Renal pelvis (tissue), 1 donor: ENCODE measurements at regions not wholly inside any gene's neighbourhood (a gene's known extent, or its start where the extent isn't known, plus 50 kb on each side); places are given as distances from the start of the nearest gene placed in this dataset.

Experiments
- DNase-seq: peaks from one replicate; pipeline ENCODE4 v3.0.0-alpha.2; 2013

DNA sequence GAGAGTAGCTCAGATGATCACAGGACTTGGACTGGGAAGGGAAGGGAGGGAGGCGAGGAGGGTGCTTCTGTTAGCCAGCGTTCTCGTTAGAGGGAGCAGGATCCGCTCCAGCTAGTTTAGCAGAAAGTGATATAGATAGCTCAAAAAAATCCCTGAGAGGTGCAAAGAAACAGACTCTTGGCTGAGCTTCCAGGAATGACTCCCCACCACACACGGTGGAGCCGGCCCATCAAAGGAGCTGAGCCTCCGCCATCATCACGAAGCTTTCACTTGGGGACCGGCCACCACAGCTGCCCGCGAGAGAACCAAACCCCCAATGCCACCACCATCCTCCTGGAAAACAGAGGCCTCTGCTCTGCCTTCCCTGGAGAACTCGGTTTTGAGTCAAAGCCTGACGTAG is 124.6 kb upstream of the BCL2L14 start:
- DNase-seq: no peak

- no peak for DNase-seq
Observed at GRCh38 chr12:11947213-11947612, 123.5 kb upstream of the BCL2L14 start.

GRCh38 chr12:11949738-11950411 is 120.9 kb upstream of the BCL2L14 start:
- DNase-seq: no peak

GRCh38 chr12:11951209-11951608 is 119.5 kb upstream of the BCL2L14 start:
- no peak for DNase-seq

DNA sequence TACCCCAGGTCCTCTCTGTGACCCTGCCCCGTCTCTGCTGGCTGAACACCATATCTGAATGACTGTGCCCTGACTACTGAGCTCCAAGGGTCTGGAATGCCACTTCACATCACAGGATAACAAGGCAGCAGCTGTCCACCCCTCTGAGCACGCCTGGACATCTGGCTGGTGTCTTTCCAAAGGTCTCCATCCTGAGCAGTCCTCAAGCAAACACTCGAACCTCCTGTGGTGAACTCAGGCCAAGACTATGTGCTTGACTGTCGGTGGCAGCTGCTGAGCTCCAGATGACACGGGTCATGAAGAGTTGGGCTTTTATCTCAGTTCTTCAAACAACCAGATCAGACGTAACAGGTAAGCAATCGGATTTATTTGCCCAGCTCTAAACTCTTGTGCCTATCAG is 117.2 kb upstream of the BCL2L14 start:
- no peak for DNase-seq

- DNase-seq: no peak
Observed at GRCh38 chr12:11954181-11954580, 116.6 kb upstream of the BCL2L14 start.

DNA sequence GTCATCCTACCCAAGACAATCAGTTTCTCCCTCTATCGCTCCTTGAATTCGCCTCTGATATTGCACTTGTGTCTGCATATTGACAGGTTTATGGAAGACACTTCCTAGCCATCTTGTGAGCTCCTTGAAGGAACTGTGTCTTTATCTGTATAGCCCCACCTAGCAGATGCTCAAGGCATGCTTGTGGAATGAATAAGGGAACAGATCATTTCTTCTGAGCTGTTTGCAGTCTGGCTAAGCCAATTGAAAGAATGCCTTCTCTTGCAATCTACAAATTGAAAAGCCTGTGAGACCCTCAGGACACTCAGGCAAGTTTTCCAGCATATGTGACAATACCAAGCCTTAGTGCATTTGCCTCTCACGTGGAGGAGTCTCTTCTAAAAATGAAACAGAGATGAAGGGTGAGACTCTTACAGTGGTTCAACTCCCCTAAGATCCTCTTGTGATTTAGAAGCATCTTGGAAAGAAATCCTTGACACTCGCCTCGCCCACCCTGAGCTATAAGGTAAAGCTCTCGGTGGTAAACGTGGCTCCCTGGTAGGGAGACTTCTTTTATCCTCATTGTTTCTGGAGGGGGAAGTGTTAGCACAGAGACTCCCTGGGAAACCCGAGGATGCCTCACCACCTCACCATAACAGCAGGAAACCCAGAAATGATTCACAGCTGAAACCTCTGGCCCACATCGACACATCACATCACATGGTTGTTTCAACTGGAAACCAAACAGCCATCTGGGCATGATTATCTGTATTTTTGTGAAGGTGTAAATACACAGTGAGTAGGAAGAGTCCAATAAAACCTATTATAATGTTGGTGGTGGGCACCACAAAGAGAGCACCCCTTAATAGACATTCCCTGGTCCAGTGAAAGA is 112.3 kb upstream of the BCL2L14 start:
- DNase-seq: no peak

GRCh38 chr12:11959117-11959823 is 111.5 kb upstream of the BCL2L14 start:
- DNase-seq: no peak

DNA sequence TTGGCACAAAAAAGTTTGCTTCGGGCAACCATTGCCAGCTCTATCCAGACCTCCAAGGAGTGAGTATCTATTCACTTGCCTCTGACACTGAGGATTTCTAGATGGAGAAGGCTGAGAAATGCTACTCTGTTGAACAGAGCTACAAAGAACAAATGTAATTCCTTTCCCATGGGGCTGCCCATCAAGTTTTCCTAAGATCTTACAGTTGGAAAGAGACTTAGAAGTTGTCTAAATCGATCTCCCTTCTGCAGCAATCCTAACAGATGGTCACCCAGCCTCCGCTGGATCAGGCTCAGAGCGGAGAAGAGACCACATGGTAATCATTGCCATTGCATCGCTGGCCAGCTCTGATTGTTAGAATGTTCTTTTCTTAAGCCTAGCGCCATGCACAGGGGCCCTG is 110.1 kb upstream of the BCL2L14 start:
- no peak for DNase-seq

- no peak for DNase-seq
Observed at GRCh38 chr12:11961686-11962085, 109.1 kb upstream of the BCL2L14 start.

DNA sequence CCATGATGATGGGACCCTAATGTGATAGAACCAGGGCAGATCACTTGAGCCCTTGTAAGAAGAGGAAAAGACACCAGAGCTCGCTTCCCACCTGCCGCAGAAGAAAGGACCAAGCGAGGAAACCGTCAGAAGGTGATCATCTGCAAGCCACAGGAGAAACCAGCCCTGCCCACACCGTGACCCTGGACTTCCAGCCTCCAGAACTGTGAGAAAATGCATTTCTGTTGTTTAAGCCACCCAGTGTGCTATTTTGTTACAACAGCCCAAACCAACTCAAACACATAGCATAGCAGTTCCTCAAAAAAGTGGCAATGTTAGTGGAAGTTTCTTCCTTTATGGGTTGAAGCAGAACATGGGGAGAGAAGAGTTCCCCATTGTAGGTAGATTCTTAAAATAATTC is 107.9 kb upstream of the BCL2L14 start:
- no peak for DNase-seq

GRCh38 chr12:11963841-11964471 is 106.8 kb upstream of the BCL2L14 start:
- no peak for DNase-seq

DNA sequence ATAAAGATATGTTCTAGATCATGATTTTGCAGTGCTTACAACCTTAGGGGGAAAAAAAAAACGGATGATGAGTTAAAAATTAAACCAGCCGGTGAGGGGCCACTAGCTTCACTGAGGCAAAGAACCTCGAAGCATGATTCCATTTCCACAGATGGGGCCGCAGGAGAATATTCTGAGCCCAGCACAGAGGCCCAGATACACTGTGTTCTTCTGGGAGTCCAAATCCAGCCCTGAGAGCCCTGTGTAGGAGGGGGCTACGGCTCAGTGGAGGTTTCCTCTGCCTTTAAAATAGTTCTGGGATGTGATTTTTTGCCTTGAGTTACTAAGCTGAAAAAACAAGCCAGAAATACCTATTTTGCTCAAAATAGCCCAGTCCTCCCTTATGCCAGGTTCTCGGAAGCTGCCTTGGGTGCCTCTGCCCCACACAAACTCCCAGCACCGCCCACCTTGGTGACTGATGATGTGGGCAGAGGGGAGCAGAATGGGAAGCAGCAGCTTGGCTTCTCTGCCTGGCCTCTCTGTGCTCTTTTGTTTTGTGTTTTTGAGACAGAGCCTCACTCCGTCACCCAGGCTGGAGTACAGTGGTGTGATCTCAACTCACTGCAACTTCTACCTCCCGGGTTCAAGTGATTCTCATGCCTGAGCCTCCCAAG is 105.4 kb upstream of the BCL2L14 start:
- DNase-seq: no peak

DNA sequence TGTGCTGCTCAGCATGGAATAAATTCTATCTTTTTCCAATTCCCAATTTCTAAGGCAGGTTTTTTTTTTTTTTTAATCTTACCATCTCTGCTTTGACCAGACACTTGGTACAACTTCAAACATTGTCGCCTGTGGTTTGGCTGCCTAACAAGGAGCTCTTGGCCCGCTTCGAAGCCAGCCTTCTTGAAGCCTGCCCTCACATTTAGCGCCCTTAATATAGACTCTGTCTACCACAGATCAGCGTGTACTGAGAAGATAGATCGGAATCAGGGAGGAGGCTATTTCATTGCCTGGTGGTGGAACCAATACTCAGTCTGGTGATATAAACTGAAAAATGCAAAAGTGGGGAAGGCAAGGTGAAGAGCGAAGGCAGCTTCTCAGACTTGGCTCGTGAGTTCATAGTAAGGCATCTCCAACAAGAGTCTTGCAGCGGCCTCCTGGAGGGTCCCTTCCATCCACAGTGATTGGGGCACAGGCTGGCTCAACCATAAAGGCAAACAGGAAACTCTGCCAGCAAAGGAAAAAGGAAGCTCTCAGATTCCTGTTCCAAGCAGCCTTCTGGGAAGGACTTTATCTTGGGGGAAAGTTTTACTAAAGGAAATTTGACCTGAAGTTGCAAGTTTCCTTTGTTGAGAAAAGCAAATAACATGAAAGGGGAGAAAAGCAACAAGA is 103.2 kb upstream of the BCL2L14 start:
- no peak for DNase-seq

- DNase-seq: no peak
Observed at GRCh38 chr12:11968048-11968383, 102.7 kb upstream of the BCL2L14 start.

- DNase-seq: no peak
Observed at GRCh38 chr12:11968516-11968915, 102.2 kb upstream of the BCL2L14 start.

- DNase-seq: no peak
Observed at GRCh38 chr12:11969437-11970154, 101.1 kb upstream of the BCL2L14 start.

DNA sequence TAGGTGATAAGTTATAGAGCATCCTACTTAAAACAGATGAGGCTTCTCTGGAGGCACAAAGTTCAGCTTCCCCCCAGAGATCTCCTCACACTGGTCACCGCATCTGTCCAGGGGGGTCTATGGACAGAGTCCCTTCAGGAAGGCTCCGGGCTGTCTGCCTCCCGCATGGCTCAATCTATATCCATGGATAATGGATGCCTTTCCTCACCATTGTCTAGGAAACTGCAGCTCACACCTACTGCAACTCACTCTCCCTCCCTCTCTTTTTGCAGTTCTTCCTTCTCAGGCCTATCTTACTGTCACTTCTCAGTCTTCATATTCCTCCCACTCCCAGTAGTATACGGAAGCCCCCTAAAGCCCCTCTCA is 100.6 kb upstream of the BCL2L14 start:
- no peak for DNase-seq

- no peak for DNase-seq
Observed at GRCh38 chr12:11973396-11973795, 97.3 kb upstream of the BCL2L14 start.

- no peak for DNase-seq
Observed at GRCh38 chr12:11976005-11976404, 94.7 kb upstream of the BCL2L14 start.
